WTC11 (cell line): ENCODE measurements at regions not wholly inside any gene's neighbourhood (a gene's known extent, or its start where the extent isn't known, plus 50 kb on each side); places are given as distances from the start of the nearest gene placed in this dataset.

Source experiments
- ATAC-seq: fragments of 200-7000 bp; cut with Tn5 transposase; 2 replicates; pipeline ENCODE4 v1.10.0; 2021; ENCODE audit warnings: mild to moderate bottlenecking, moderate library complexity
- CTCF ChIA-PET: fragments of 300-600 bp; sonication (Branson Sonifier 250); formaldehyde crosslinking; loops from one replicate; lab custom pipeline; 2021; ENCODE audit warnings: antibody characterized with exemption; lab: Charles Lee
- POLR2A ChIA-PET: fragments of 350-600 bp; sonication (Branson Sonifier 250); formaldehyde crosslinking; loops from one replicate; lab custom pipeline; 2021; ENCODE audit warnings: antibody characterized with exemption; lab: Charles Lee
- DNase-seq: peaks from one replicate; pipeline ENCODE4 v3.0.0; 2021; ENCODE audit warnings: low spot score
- H3K27ac Mint-ChIP-seq: 2 replicates; pipeline ENCODE4 v1.8.0; 2021; ENCODE audit warnings: mixed read lengths
- H3K27me3 Mint-ChIP-seq: 2 replicates; pipeline ENCODE4 v1.8.0; 2021; ENCODE audit warnings: low read depth, mild to moderate bottlenecking, moderate library complexity, mixed read lengths
- H3K36me3 Mint-ChIP-seq: 2 replicates; pipeline ENCODE4 v1.8.0; 2021; ENCODE audit warnings: mixed read lengths
- H3K4me1 Mint-ChIP-seq: 2 replicates; pipeline ENCODE4 v1.8.0; 2022; ENCODE audit warnings: mixed read lengths
- H3K4me3 Mint-ChIP-seq: 2 replicates; pipeline ENCODE4 v1.8.0; 2021; ENCODE audit warnings: mild to moderate bottlenecking, moderate library complexity, mixed read lengths
- H3K9me3 Mint-ChIP-seq: 2 replicates; pipeline ENCODE4 v1.8.0; 2021; ENCODE audit warnings: mixed read lengths
- ARID4B ChIP-seq: sonication (generic); formaldehyde crosslinking; IDR thresholded peaks from 2 replicates; pipeline ENCODE4 v1.8.0; 2023; ENCODE audit warnings: missing genetic modification reagents, mild to moderate bottlenecking, borderline replicate concordance
- ATF2 ChIP-seq: sonication (generic); formaldehyde crosslinking; IDR thresholded peaks from 2 replicates; pipeline ENCODE4 v1.8.1; 2022; ENCODE audit warnings: low read depth, missing genetic modification reagents, borderline replicate concordance
- E2F1 ChIP-seq: sonication (generic); formaldehyde crosslinking; IDR thresholded peaks from 2 replicates; pipeline ENCODE4 v1.8.0; 2022; ENCODE audit warnings: mild to moderate bottlenecking, missing genetic modification reagents
- EMX1 ChIP-seq: fragments of 250-450 bp; sonication (Bioruptor Pico); IDR thresholded peaks from 2 replicates; pipeline ENCODE4 v1.8.0; 2021; ENCODE audit warnings: mild to moderate bottlenecking
- JUN ChIP-seq: sonication (generic); formaldehyde crosslinking; IDR thresholded peaks from 2 replicates; pipeline ENCODE4 v1.8.0; 2023; ENCODE audit warnings: mild to moderate bottlenecking, missing genetic modification reagents
- MAX ChIP-seq: sonication (generic); formaldehyde crosslinking; IDR thresholded peaks from 2 replicates; pipeline ENCODE4 v1.8.0; 2022; ENCODE audit warnings: mild to moderate bottlenecking, missing genetic modification reagents
- NFATC4 ChIP-seq: fragments of 250-450 bp; sonication (Bioruptor Pico); IDR thresholded peaks from 2 replicates; pipeline ENCODE4 v1.9.0; 2021; ENCODE audit warnings: mild to moderate bottlenecking
- NR3C1 ChIP-seq: sonication (generic); formaldehyde crosslinking; conservative IDR thresholded peaks from 2 replicates; pipeline ENCODE4 v1.8.1; 2023; ENCODE audit warnings: low read depth, mild to moderate bottlenecking, missing genetic modification reagents
- OVOL2 ChIP-seq: fragments of 250-450 bp; sonication (Bioruptor Pico); IDR thresholded peaks from 2 replicates; pipeline ENCODE4 v1.9.0; 2021; ENCODE audit warnings: mild to moderate bottlenecking, borderline replicate concordance
- PRRX2 ChIP-seq: fragments of 250-450 bp; sonication (Bioruptor Pico); IDR thresholded peaks from 2 replicates; pipeline ENCODE4 v1.8.0; 2021; ENCODE audit warnings: mild to moderate bottlenecking
- SMAD4 ChIP-seq: sonication (generic); formaldehyde crosslinking; IDR thresholded peaks from 2 replicates; pipeline ENCODE4 v1.8.0; 2022; ENCODE audit warnings: mild to moderate bottlenecking, missing genetic modification reagents
- SOX15 ChIP-seq: fragments of 250-450 bp; sonication (Bioruptor Pico); IDR thresholded peaks from 2 replicates; pipeline ENCODE4 v1.9.0; 2021; ENCODE audit warnings: mild to moderate bottlenecking
- TEAD4 ChIP-seq: sonication (generic); formaldehyde crosslinking; IDR thresholded peaks from 2 replicates; pipeline ENCODE4 v1.8.0; 2022; ENCODE audit warnings: mild to moderate bottlenecking, missing genetic modification reagents
- TP53 ChIP-seq: sonication (generic); formaldehyde crosslinking; IDR thresholded peaks from 2 replicates; pipeline ENCODE4 v1.8.1; 2023; ENCODE audit warnings: mild to moderate bottlenecking, missing genetic modification reagents
- USF1 ChIP-seq: sonication (generic); formaldehyde crosslinking; IDR thresholded peaks from 2 replicates; pipeline ENCODE4 v1.8.0; 2022; ENCODE audit warnings: mild to moderate bottlenecking, missing genetic modification reagents
- ZBTB21 ChIP-seq: sonication (generic); formaldehyde crosslinking; IDR thresholded peaks from 2 replicates; pipeline ENCODE4 v1.8.1; 2023; ENCODE audit warnings: mild to moderate bottlenecking, missing genetic modification reagents, borderline replicate concordance
- ZBTB43 ChIP-seq: sonication (generic); formaldehyde crosslinking; IDR thresholded peaks from 2 replicates; pipeline ENCODE4 v1.8.1; 2023; ENCODE audit warnings: mild to moderate bottlenecking, missing genetic modification reagents
- ZMAT4 ChIP-seq: fragments of 250-450 bp; sonication (Bioruptor Pico); IDR thresholded peaks from 2 replicates; pipeline ENCODE4 v1.9.0; 2021; ENCODE audit warnings: mild to moderate bottlenecking
- ZNF219 ChIP-seq: sonication (generic); formaldehyde crosslinking; IDR thresholded peaks from 2 replicates; pipeline ENCODE4 v1.8.0; 2023; ENCODE audit warnings: missing genetic modification reagents, mild to moderate bottlenecking, borderline replicate concordance
- ZNF396 ChIP-seq: fragments of 250-450 bp; sonication (Bioruptor Pico); IDR thresholded peaks from 2 replicates; pipeline ENCODE4 v1.8.0; 2021; ENCODE audit warnings: mild to moderate bottlenecking, moderate library complexity, borderline replicate concordance

GRCh38 chr1:217251121-217251520 lies 379.8 kb downstream of the GPATCH2 start (continued):
- TF ChIP-seq USF1 (CRISPR knock-in tag), result no peak
- TF ChIP-seq, all 79 proteins: peak for 0

- Mint-ChIP-seq H3K27ac (no peak overlapping the region), H3K4me3 (no peak overlapping the region), H3K4me1 (no peaks in the 10 kb centered on the region), H3K9me3 (no peaks in the 10 kb centered on the region), H3K27me3 (no peaks in the 10 kb centered on the region), H3K36me3 (no peaks in the 10 kb centered on the region)
- no peak for TF ChIP-seq ZBTB43 (CRISPR knock-in tag)
- no peak for TF ChIP-seq ARID4B (CRISPR knock-in tag)
- TF ChIP-seq EMX1 (CRISPR knock-in tag), result no peak
- TF ChIP-seq MAX (CRISPR knock-in tag), result no peak
- TF ChIP-seq ZNF396 (CRISPR knock-in tag), result no peak
- no peak for TF ChIP-seq ZMAT4
- TF ChIP-seq ZBTB21 (CRISPR knock-in tag), result no peak
- no peak for TF ChIP-seq JUN (CRISPR knock-in tag)
- no peak for TF ChIP-seq E2F1 (CRISPR knock-in tag)
- TF ChIP-seq USF1 (CRISPR knock-in tag), result no peak
- TF ChIP-seq OVOL2 (CRISPR knock-in tag), result no peak
- no peak for TF ChIP-seq NFATC4 (CRISPR knock-in tag)
- no peak for TF ChIP-seq TEAD4 (CRISPR knock-in tag)
- TF ChIP-seq TP53 (CRISPR knock-in tag), result no peak
- no peak for TF ChIP-seq SMAD4 (CRISPR knock-in tag)
- no peak for TF ChIP-seq SOX15 (CRISPR knock-in tag)
- no peak for TF ChIP-seq PRRX2
- TF ChIP-seq NR3C1 (CRISPR knock-in tag), result no peak
- TF ChIP-seq ATF2 (CRISPR knock-in tag), result no peak
- TF ChIP-seq ZNF219 (CRISPR knock-in tag), result no peak
- ChIA-PET POLR2A (no interaction called here), CTCF (no interaction called here)
- no peak for DNase-seq
- ATAC-seq, result no peak
These were observed 381.0 kb downstream of the GPATCH2 start for GRCh38 chr1:217249857-217250256.
